ENCODE measurements at regions not wholly inside any gene's neighbourhood (a gene's known extent, or its start where the extent isn't known, plus 50 kb on each side); places are given as distances from the start of the nearest gene placed in this dataset.
"Not testable (repeated sequence)": the region's sequence is repeated elsewhere in the genome, so short reads cannot be mapped to it uniquely, and the experiment has no call there.

DNA sequence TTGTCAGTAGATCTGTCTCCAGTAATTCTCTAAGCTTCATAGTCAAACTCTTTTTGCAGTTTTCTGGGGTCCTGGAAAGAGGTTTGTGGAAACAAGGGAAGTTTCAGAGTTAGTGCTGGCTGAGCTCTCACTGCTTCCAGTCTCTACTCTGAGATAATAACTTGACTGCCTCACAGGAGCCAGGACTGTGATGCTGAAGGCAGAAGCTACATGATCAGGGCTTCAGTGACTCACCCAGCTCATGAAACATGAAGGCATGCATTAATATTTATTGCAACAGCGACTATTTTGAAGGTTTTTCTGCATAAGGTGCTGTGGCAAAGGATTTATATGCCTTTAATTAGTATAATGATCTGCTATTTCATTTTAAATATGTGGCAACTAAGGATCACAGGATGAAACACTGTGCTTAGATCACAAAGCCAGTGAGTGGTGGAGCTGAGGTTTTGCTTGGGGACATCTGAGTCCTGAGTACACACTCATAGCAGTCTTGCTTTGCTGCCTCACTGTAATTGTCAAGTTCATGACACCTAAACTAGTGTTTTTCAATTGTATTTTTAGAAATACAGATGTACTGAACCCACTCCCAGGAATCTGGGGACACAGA lies 448.4 kb upstream of the GCFC2 start:
- Histone ChIP-seq H3K9me3 (no peaks in the 10 kb centered on the region), H3K4me3 (no peak overlapping the region), H3K4me1 (replicated peaks) (no peaks in the 10 kb centered on the region), H3K36me3 (no peaks in the 10 kb centered on the region), H3K27ac (no peak overlapping the region), H3K27me3 (replicated peaks; ENCODE audit: insufficient read depth) (no peaks in the 10 kb centered on the region)
- TF ChIP-seq, protein P1, sequence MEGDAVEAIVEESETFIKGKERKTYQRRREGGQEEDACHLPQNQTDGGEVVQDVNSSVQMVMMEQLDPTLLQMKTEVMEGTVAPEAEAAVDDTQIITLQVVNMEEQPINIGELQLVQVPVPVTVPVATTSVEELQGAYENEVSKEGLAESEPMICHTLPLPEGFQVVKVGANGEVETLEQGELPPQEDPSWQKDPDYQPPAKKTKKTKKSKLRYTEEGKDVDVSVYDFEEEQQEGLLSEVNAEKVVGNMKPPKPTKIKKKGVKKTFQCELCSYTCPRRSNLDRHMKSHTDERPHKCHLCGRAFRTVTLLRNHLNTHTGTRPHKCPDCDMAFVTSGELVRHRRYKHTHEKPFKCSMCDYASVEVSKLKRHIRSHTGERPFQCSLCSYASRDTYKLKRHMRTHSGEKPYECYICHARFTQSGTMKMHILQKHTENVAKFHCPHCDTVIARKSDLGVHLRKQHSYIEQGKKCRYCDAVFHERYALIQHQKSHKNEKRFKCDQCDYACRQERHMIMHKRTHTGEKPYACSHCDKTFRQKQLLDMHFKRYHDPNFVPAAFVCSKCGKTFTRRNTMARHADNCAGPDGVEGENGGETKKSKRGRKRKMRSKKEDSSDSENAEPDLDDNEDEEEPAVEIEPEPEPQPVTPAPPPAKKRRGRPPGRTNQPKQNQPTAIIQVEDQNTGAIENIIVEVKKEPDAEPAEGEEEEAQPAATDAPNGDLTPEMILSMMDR (IDR thresholded peaks at IDR 0.05), result no peak
- TF ChIP-seq POLR2A (IDR thresholded peaks at IDR 0.05) (no peak), POLR2AphosphoS5 (IDR thresholded peaks at IDR 0.05) (no peak)
- intact Hi-C loops (cut with DNase I), result no loop called here
- 79% methylated on average over 1 of the region's 1 CpG for WGBS
- no peak for DNase-seq (ENCODE audit: low spot score)

DNA sequence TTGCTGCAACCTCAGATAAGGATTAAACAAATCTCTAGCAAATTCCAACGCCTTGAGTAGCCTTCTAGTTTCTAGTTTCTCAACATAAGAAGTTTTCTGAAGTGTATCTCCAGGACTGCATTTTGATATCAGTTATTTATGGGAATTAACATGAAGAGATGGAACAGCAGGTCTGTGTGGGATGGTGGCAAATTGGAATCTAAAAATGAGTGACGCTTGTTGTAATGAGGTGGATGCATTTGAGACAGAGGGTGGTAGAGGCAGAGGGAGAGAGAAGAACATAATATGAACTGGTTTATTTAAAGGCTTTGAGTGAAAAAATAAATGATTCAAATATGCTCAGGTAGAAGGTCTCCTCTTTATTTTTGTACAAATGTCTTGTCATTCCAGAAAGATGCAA lies 446.8 kb upstream of the GCFC2 start:
- intact Hi-C loops (cut with DNase I), result no loop called here
- no peak overlapping the region for H3K4me3 ChIP-seq
- no peaks in the 10 kb centered on the region for H3K9me3 ChIP-seq
- H3K27ac ChIP-seq, result no peak overlapping the region
- WGBS, result 81% methylated on average over 2 of the region's 2 CpGs
- DNase-seq (ENCODE audit: low spot score), result no peak
- H3K27me3 ChIP-seq (replicated peaks; ENCODE audit: insufficient read depth), result no peaks in the 10 kb centered on the region
- TF ChIP-seq, protein P1 (IDR thresholded peaks at IDR 0.05), result no peak
- TF ChIP-seq POLR2A (IDR thresholded peaks at IDR 0.05) (no peak), POLR2AphosphoS5 (IDR thresholded peaks at IDR 0.05) (no peak)
- no peaks in the 10 kb centered on the region for H3K4me1 ChIP-seq (replicated peaks)
- H3K36me3 ChIP-seq, result no peaks in the 10 kb centered on the region

DNA sequence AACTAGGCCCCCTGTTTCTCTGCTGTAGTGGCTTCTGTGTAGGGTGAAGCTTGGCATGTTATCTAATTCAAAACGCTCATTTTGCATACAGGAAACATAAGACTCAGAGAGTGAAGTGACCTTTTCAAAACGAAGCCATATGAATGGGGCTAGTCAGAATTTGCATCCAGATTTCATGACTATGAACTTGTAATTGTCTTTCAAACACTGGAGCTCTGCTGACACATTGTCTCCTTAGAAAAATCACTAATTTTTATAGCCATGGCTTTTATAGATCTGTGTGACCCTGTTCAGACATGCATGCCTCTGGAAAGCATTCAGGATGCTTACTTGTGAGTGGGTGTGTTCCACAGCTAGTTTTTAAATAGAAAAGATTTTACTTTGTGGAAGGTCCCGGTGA lies 444.3 kb upstream of the GCFC2 start:
- intact Hi-C loops (cut with DNase I), result no loop called here
- Histone ChIP-seq H3K9me3 (no peaks in the 10 kb centered on the region), H3K27me3 (replicated peaks; ENCODE audit: insufficient read depth) (no peaks in the 10 kb centered on the region), H3K27ac (no peak overlapping the region), H3K4me1 (replicated peaks) (no peaks in the 10 kb centered on the region), H3K4me3 (no peak overlapping the region), H3K36me3 (no peaks in the 10 kb centered on the region)
- DNase-seq (ENCODE audit: low spot score), result no peak
- no peak for TF ChIP-seq POLR2A (IDR thresholded peaks at IDR 0.05)
- TF ChIP-seq, protein P1 (IDR thresholded peaks at IDR 0.05), result no peak
- TF ChIP-seq POLR2AphosphoS5 (IDR thresholded peaks at IDR 0.05), result no peak
- 26% methylated on average over 3 of the region's 3 CpGs for WGBS

GRCh38 chr2:76149846-76150245 lies 439.1 kb upstream of the GCFC2 start:
- TF ChIP-seq, protein P1 (IDR thresholded peaks at IDR 0.05), result no peak
- TF ChIP-seq POLR2A (IDR thresholded peaks at IDR 0.05), result no peak
- no peak for TF ChIP-seq POLR2AphosphoS5 (IDR thresholded peaks at IDR 0.05)
- Histone ChIP-seq H3K9me3 (no peaks in the 10 kb centered on the region), H3K4me3 (no peak overlapping the region), H3K36me3 (no peaks in the 10 kb centered on the region), H3K4me1 (replicated peaks) (no peaks in the 10 kb centered on the region), H3K27ac (no peak overlapping the region), H3K27me3 (replicated peaks; ENCODE audit: insufficient read depth) (no peaks in the 10 kb centered on the region)
- intact Hi-C loops (cut with DNase I), result no loop called here
- DNase-seq (ENCODE audit: low spot score), result no peak

DNA sequence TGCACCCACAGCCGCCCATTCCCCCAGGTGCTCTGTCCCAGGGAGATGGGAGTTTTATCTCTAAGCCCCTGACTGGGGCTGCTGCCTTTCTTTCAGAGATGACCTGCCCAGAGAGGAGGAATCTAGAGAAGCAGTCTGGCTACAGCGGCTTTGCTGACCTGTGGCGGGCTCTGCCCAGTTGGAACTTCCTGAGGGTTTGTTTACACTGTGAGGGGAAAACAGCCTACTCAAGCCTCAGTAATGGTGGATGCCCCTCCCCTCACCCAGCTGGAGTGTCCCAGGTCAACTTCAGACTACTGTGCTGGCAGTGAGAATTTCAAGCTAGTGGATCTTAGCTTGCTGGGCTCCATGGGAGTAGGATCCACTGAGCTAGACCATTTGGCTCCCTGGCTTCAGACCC lies 428.6 kb upstream of the GCFC2 start:
- H3K27me3 ChIP-seq (replicated peaks; ENCODE audit: insufficient read depth); H3K27ac ChIP-seq; H3K36me3 ChIP-seq; H3K4me3 ChIP-seq; DNase-seq (ENCODE audit: low spot score); H3K4me1 ChIP-seq (replicated peaks); H3K9me3 ChIP-seq; intact Hi-C loops (cut with DNase I): not testable (repeated sequence)
- WGBS, result 88% methylated on average over 3 of the region's 3 CpGs
